Fibroblast of skin of scalp (primary cell): ENCODE measurements at regions not wholly inside any gene's neighbourhood (a gene's known extent, or its start where the extent isn't known, plus 50 kb on each side); places are given as distances from the start of the nearest gene placed in this dataset.

Experiments
- DNase-seq: peaks from one replicate; pipeline ENCODE4 v3.0.0-alpha.2; 2013

DNA sequence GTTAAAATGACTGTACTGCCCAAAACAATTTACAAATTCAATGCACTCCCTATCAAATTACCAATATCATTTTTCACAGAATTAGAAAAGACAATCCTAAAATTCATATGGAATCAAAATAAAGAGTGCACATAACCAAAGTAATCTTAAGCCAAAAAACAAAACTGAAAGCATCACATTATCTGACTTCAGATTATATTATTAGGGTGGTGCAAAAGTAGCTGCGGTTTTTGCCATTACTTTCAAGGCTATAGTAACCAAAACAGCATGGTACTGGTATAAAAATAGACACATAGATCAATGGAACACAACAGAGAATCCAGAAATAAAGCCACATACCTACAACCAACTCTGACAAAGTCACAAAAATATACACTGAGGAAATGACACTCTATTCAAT, 396.6 kb downstream of the EIPR1 start:
- no peak for DNase-seq

DNA sequence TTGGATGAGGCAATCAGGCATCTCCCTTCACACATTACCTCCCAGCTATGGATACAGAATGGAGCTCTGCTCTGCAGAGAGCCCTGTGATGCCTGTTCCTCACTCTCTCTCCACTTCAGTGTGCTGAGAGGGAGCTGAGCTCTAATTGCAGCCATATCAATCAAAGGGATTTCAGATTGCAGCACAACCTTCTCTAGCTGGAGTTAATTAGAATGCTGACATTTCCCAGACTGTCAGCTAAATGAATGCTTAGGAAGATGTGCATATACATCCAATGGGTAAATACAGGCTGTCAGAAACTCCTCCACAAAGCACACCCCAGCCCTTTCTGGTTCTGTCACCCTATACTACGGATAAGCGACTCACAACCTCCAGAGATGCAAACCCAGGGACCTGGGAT, 402.6 kb downstream of the EIPR1 start:
- no peak for DNase-seq

DNA sequence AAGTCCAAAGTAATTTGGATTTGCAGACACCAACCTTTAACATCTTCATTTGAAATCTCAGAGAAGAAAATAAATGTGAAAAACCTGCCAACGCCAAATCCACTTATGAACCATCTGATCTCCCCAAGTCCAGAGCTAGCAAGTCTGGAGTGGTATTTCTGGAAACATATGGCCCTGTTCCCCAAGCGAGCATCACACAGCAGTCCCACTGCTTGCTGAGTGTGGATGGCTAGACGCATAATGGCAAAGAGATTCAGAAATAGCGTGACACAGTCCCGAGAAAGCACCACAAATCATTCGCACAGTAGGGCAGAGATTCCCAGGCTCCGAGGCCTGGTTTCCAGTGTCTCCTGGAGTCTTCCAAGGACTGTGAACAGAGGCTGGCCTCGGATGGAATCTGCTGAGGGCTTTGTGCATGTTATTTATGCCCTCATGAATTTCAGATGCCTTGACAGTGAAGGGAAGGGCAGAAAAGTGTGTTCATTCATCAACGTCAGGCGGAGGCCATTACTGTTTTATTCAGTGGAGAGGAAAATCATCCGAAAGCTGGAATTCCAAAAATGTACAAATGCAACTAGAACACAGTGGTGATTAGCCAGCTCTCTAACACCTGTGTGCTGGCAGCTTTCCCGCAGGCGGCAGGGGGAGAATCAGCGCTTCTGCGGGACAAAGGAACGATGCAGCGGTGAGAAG, 417.0 kb downstream of the EIPR1 start:
- no peak for DNase-seq

DNA sequence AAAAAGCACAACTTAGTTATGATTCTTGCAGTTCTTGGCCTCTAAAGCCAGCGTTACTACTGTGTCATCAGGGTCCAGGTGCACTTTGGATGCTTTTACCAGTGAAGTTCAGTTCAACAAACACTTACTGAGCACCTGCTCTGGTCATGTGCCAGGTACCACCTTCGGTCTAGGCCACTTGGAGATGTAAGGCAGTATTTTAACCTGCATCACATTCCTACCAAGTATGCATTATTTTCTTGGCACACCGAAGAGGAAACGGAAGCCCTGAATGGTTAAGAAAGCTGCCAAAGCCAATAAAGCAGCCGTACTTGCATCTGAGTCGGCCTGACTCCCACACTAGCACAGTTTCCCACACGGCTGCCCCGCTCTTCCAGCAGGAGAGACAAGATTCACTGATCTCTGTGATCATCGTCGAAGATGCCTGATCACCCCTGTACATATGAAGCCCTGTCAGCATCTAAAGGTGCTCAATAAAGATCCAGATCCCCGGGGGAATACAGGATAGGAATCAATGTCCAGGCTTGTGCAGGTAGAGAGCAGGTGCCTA, 427.1 kb downstream of the EIPR1 start:
- DNase-seq, result no peak

DNA sequence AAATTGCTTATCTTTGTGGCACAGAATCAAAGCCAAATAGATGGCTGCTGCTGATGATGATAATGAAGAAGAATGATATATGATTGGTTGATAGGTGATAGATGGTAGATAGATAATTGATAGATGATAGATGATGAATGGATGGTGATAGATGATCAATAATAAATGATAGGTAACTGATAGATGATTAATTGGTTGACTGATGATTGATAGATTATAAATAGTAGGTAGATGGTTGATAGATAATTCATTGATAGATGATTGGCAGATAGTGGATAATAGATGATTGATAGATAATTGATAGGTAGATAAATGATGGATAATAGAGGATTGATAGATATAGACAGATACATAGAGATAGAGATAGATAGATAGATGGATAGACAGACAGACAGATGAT, 430.2 kb downstream of the EIPR1 start:
- DNase-seq, result no peak

DNA sequence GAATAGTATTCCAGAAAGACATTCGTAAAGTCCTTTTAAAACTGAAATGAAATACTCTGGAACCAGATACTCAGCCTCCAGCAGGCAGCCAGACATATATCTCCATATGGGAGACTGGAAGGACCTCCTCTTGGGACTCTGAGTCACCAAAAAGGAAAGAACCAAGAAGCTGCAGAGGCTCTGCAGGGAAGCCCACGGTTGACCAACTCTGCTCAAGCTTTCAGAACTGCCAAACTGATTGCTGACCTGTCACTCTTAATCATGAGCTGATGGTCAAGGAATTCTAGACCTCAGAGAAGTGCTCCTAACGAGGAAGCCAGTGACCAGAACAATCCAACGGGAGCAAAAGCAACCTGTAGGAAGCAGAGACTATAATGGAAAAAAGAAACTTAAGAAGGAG, 434.7 kb downstream of the EIPR1 start:
- no peak for DNase-seq

DNA sequence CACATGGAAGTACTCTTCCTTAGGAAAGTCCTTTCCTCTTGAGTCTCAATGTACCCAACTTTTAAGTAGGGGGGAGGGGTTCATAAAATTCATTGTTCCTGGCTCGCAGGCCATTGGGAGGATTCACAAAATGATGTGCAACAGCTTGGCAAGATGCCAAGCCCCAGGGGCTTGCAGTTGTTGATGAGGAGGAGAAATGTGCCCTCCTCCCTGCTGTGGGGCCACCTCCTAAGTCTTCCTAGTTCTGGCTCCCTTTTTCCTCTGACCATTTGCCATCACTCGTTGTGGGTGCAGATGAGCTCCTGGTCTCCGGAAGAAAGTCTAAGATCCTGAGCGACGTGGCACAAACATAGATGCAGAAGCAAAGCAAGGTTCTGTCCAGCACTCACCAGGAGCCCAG, 435.4 kb downstream of the EIPR1 start:
- no peak for DNase-seq

DNA sequence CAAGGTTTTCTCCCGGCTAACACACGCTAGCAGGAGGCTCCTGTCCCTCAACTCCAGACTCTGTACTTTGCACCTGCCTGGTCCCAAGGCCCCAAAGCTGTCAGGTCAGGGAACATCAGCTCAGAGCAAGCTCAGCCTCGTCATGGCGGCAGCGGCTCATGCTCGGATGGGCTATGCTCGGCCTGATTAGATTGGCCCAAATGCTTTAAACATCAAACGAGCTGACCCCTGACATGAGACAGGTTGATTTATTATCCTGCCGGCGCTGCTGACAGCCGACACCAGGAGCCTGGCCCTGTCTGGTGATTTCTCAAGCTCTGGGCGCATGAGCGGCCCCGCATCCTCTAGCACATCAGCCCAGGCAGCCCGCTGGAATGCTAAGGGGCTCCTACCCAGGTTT, 436.4 kb downstream of the EIPR1 start:
- no peak for DNase-seq

DNA sequence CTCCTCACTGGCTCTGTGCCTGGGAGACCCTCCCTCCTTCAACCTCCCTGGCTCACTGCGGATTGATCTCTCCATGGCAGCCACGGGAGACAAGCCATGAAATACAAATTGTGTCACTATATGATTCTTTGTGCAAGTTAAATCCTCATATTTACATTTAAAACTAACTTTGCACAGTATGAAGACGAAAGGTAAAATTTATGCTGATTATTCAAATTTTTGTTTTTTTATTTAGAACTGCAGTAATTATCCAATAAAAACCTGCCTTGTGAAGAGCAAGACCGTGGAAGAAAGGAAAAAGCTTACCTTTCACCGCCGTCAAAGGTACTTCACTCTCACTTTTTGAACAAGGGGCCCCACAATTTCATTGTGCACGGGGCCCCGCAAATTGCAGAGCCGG, 436.9 kb downstream of the EIPR1 start:
- no peak for DNase-seq

DNA sequence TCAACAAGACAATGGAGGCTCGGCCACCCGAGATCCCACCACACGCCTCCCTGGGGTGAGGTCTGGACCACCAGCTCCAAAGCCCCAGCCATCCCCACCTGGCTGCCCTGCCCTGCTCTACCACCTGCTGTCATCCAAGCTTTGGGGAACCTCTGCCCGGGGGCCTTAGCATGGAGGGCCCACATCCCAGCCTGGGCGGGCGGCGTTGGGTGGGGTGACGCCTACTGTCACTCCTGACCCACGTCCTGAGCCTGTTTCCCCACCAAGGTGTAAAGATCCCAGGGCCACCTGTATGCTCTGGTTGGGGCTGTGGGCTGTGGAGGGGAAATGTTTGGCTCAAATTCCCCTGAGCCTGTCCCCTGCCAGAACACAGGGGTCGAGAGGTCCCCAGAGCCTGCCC, 437.6 kb downstream of the EIPR1 start:
- DNase-seq, result no peak

DNA sequence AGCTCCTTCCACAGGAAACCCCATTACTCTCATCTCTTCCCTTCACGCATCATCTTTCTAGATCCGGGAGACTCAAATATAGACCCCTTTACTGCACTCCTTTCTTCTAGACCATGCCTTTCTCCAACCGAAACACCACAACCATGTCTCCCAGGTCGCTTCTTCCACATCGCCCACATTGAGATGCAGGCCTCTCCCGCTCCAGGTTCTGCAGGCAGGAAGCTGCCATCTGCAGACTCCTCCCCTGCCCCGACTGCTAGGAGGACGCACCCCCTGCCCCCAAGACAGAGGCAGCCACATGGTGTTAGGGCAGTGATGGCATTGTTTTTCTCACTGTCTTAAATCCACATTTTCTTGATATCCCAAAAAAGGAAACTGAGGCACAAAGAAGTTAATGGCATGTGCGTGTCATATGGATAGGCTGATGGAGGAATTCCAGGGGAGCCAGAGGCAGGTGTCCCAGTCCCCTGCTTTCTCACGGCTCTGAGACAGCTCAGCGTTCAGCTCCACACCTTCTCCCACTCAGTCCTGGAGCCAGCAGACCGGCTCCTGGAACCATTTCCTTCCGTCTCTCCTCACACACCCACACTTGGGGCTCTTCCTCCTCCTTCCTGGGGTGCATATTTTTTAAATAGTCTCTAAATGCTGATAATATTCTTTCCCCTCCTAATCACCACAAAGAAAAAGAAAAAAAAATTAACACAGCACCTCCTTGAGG, 438.4 kb downstream of the EIPR1 start:
- no peak for DNase-seq

DNA sequence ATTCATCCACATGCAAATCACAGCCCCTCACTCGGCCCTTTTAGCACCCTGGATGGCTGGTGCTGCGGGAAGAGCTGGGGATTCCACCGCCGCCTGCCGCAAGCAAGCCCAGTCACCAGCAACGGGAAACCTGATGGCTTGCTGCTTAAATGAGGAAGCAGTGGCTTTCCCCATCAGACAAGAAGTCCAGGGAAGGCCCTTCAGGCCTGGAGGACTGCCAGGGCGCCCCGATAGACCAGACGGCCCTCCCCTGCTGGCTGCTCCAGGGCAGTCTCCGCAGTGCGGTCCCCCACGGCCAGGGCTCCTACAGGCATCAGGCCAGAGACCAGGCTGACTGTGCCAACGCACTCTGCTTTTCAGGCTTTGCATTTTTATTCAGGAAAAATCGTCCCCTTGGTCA, 439.1 kb downstream of the EIPR1 start:
- no peak for DNase-seq

DNA sequence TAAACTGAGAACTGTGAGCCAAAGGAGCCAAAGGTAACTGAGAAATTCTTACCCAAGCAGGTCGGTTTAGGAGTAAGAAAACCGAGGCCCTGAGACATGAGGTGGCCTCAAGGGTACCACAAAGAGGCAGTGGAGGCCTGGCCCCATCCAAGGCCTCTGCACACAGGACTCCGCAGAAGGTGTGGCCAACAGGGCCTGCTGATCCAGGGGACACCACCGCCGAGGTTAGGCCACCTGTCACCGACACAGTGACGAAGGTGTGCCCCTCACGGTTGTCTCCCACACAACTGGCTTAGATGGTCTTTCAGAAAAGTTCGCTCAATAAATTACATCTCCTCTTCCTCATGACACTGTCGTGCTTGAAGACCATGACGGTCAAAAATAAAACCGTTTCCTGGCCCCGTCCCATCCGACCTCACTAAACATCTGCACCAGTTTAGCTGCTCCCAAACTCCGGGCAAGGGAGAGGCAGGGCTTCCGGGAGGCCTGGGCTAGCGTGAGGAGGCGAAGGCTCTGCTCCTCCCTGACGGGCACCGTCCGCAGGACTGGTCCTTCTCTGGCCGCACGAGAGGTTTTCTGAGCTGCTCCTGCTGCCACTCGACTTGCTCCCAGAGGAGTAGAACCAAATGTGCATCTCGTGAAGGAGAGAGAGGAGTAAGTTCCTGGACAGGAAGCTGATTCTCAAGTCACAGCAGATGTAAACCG, 442.0 kb downstream of the EIPR1 start:
- DNase-seq, result no peak

DNA sequence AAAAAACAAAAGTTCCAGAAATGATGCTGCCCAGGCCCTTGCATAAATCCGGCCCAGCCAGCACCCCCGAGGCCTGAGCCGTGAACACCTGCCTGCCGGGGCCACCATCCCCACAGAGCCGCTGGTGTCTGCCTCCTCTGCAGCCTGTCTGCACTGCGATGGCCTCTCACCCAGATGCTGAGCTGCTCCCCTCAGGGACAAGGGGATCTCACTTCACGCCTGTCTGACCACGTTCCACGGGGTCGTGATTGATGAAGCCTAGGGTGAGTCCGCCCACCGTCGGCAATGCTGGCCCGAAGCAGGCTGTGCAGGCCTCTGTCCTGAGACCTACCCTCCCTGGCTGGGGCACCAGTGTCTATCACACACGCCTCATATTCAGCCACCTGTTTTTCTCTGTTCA, 444.2 kb downstream of the EIPR1 start:
- DNase-seq, result no peak

DNA sequence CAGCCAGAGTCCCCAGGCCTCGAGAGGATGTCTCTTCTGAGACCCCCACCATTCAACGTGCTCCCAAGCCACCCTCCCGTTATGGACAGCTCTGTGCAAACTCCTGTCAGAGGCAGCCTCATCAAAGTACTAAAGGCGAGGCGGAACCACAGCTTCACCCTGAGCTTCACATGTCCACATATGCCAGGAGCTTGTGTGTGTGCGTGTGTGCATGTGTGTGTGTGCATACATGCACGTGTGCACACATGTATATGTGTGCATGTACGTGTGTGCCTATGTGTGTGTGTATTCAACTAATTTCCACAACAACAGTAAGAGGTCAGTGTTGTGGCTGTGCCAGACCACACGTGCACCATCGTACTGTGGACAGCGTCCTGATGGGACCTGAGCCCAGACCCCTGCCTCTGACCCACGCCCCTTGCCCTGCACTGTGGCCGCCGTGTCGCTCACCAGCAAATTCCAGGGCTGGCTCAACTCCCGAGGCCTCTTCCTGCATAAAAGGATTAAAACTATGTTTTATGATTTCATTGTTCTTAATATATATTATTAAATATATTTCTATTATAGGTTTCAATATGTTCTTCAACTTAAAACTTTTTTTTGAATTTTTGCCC, 444.8 kb downstream of the EIPR1 start:
- no peak for DNase-seq

DNA sequence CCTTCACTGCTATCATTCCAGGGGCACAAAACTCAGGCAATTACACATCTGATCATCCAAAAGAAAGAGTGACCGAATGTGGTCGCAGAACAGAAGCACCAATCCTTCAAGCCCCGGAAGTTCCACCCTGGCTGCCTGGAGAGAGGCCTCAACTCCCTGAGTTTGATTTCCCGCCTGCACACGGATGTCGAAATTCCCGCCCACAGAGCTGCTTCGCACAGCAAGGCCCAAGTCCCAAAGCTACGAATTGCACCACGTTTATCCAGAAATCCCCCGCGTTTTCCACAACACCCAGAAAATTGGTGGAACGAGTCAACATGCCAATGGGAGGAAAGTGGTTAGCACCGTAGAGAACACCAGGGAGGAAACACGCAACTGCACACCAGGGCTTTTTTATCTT, 445.4 kb downstream of the EIPR1 start:
- DNase-seq, result no peak

DNA sequence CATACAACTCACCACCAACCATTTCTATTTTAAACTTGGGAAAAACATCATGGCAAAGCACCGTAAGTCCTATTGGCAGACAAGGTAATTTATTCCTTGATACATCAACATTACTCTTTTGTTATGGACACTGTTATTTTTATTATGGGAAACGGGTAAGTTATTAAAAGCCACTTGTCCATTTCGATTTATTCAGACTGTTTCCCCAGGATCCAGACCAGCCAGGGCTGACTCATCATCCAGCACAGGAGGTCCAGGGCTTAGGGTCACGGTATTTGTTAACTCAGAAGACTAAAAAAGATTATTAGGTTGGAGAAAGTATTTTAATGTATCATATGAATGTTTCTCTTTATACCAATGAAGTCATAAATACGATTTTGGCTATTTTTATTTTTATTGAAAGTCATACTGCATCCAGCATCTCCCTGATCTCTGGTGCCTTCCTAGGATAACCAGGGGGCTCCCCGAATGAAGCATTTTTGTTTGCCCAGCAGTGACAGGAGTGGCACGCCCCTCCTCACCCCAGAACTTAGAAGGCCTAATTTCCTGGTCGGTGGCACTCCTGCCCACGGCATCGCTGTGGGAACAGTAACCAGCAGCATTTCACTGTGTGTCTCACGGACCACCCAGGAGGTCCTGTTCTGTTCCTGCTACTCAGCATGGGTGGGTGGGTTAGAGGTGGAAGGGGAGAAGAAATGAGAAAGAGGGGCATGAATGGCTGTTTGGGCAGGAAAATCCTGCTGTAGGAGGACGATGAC, 446.1 kb downstream of the EIPR1 start:
- no peak for DNase-seq

DNA sequence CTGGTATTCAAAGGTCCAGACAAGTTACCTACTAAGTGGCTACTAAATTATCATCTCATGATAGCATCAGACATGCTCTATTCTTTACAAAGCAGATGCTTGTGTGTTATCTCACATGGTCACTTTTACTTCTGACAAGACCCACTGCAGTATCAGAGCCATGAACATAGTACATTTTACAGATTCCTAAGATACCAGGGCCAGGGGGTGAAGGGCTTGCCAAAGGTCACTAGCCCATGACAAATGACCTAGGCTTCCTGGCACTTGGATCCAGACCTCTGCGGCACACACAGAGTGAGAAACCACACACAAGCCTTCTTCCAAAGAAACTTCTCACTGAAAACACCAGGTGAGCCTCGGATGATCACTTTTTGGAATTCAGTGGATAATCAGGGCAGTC, 446.8 kb downstream of the EIPR1 start:
- DNase-seq, result no peak

DNA sequence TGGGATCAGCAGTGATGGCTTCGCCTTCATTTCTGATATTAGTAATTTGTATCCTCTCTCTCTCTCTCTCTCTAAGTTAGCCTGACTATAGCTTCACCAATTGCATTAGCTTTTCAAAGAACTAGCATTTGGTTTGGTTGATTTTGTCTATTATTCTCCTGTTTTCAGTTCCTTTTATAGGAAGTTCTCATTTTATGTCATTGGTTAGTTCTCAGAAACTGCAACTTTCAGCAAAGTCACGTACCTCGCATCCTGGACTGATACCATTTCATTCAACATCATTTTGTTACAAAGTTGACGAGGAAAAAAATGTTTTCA, 450.8 kb downstream of the EIPR1 start:
- DNase-seq, result no peak

DNA sequence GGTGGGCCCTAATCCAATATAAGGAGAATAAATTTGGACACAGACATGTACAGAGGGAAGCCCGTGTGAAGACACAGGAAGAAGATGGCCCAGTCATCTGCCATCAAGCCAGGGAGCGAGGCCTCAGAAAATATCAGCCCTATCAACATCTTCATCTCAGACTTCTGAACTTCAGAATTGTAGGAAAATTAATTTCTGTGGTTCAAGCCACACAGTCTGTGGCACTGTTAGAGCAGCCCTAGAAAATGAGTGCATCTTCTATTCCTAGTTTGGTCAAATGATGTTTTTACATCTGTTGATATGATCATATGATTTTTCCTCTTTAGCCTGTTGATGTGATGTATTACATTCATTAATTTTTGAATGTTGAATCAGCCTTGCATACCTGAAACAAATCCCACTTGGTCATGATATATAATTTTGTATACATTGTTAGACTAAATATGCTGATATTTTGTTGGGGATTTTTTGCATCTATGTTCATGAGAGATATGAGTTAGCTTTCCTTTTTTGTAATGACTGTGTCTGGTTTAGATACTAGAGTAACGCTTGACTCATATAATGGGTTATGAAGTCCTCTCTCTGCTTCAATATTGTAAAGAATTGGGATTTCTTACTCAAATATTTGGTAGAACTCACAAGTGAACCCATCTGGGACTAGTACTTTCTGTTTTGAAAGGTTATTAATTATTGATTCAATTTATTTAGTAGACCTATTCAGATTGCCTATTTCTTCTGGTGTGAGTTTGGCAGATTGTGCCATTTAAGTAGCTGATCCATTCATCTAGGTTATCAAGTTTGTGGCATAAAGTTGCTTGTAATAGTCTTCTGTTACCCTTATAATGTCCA, 451.4 kb downstream of the EIPR1 start:
- no peak for DNase-seq

DNA sequence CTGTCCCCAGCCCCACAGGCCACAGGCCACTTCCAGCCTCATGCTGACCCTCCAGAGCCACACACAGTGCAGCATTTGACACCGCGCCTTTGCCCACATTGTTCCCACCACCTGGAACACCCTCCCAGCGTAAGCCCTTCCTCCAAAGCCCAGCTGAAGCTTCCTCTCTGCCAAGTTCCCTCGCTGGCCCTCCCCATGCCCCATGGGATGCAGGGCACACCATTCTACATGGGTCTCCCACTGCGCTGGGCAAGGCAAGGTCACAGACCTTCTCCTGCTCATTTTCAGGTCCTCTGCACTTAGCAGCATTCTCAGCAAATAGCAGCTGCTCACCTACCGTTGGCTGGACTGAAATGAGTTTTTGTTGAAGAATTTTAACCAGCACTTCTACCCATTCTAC, 455.5 kb downstream of the EIPR1 start:
- no peak for DNase-seq
